Peyer's patch (tissue), 4 donors: ENCODE measurements at regions not wholly inside any gene's neighbourhood (a gene's known extent, or its start where the extent isn't known, plus 50 kb on each side); places are given as distances from the start of the nearest gene placed in this dataset.

Experiments
- POLR2A ChIP-seq, 2 donors: fragments of 450-650 bp; IDR thresholded peaks; one replicate each; pipeline ENCODE4 v1.5.1; 2017; ENCODE audit warnings: antibody characterized with exemption in 2 of 2, mild to moderate bottlenecking in 2 of 2, moderate library complexity in 2 of 2
- TF ChIP-seq, protein P1 (sequence below), 6 experiments: fragments of 450-650 bp in 4 of 6; fragments of 200-600 bp in 2 of 6; sonication (generic) in 1 of 6; IDR thresholded peaks; one replicate each; pipeline ENCODE4 v1.5.1; 2017 to 2019; ENCODE audit warnings: antibody characterized with exemption in 6 of 6, mild to moderate bottlenecking in 3 of 6, moderate library complexity in 1 of 6

DNA sequence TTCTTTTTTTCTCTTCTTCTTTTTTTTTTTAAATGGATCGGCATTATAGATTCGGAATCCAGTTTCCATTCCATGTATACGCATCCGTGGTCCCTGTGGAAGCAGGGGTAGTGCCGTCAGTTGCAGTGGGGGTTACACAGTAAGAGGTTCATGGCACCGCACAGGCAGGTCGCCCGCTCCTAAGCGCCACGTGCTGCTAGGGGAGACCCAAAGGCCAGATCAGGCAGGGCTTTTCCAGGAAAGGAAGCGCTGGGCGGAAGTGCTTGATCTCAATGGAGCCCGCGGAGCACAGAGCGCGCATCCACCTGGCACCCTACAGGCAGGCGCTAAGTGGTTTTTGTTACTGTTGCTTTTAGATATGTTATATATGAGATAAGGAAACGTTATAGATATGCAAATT is 174.8 kb upstream of the OR13F1 start:
- TF ChIP-seq, protein P1, sequence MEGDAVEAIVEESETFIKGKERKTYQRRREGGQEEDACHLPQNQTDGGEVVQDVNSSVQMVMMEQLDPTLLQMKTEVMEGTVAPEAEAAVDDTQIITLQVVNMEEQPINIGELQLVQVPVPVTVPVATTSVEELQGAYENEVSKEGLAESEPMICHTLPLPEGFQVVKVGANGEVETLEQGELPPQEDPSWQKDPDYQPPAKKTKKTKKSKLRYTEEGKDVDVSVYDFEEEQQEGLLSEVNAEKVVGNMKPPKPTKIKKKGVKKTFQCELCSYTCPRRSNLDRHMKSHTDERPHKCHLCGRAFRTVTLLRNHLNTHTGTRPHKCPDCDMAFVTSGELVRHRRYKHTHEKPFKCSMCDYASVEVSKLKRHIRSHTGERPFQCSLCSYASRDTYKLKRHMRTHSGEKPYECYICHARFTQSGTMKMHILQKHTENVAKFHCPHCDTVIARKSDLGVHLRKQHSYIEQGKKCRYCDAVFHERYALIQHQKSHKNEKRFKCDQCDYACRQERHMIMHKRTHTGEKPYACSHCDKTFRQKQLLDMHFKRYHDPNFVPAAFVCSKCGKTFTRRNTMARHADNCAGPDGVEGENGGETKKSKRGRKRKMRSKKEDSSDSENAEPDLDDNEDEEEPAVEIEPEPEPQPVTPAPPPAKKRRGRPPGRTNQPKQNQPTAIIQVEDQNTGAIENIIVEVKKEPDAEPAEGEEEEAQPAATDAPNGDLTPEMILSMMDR (IDR thresholded peaks at IDR 0.05), result no peak
- no peak for TF ChIP-seq POLR2A (IDR thresholded peaks at IDR 0.05)
